GM21526 (cell line): ENCODE measurements at regions not wholly inside any gene's neighbourhood (a gene's known extent, or its start where the extent isn't known, plus 50 kb on each side); places are given as distances from the start of the nearest gene placed in this dataset.

Source experiments
- ATAC-seq: cut with Tn5 transposase; IDR thresholded peaks from one replicate; pipeline ENCODE4 v1.9.1; 2021; ENCODE audit warnings: moderate library complexity; ENCODE audit not compliant: unreplicated experiment, low FRiP score

DNA sequence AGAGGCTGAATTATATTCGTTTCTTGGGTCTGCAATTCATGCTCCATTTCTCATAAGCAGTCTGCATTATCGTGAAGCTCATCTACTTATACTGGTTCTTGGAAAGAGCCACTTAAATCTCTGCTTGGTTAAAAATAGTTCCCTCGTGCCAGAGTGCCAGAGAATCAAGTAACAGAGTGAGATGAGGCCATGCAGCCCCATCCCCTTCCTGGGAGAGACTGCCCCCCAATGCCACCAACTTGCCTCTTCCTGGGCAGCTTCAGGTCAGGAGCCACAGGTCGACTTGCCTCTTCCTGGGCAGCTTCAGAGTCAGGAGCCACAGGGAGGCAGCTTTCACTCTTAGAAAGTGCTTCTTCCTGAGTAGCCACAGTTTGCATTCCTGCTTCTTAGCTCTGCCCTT, 223.9 kb upstream of the ZBED5 start:
- ATAC-seq, result no peak

- ATAC-seq, result no peak
Measured at GRCh38 chr11:11081288-11081687, 223.4 kb upstream of the ZBED5 start.

GRCh38 chr11:11078344-11079086, 220.7 kb upstream of the ZBED5 start:
- ATAC-seq, result no peak

DNA sequence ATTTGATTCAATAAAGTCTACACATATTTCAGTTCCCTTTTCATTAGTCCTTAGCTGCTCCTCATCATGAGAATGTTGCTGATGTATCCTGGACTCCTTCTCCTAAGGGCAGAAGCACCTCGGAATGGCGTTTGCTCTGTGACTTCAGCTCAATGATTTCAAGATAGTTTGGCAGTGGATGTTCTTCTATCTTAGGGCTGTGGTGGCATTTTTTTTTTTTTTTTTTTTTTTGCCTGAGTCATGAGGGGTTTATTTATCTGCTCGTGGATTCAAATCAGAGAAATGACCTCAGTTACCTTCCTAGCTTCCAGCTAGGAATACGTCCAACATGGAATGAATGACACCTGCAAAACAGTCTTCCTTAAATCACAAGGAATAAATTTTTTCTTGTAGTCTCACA, 220.0 kb upstream of the ZBED5 start:
- ATAC-seq, result no peak

DNA sequence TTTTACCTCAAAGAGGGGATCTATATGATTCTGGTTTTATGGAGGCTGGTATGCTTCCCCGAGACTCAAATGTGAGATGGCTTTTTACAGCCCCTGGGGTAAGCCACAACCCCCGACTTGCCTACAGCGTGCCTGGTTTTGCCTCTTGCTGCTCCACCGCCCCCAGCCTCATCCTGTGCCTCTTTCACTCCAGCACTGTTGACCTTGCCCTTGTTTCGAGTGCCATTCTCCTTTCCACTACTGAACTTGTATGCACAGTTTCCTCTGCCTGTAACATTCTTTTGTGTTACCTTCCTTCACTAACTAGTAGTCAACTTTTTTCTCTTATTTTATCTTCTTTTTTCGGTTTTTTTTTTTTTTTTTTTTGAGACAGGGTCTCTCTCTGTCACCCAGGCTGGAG, 219.0 kb upstream of the ZBED5 start:
- no peak for ATAC-seq

DNA sequence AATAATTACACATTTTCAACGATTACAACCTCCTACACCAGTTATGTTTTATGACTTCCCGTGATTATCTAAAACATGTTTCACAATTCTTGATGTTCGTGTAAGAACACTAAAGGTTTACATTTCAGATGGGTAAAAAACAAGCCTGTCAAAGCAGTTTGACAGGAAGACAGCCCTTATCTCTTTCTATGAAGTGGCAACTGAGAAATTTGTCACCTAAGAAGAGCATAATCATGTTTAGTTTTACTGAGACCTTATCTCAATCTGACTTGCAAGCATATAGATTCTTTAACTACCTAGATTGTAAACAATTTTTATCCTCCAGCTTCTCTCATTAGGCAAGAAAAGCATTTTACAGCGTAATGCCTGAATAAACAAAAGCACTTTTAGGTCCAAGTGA, 218.4 kb upstream of the ZBED5 start:
- ATAC-seq, result no peak

- ATAC-seq, result no peak
Measured at GRCh38 chr11:11075515-11076171, 217.8 kb upstream of the ZBED5 start.

DNA sequence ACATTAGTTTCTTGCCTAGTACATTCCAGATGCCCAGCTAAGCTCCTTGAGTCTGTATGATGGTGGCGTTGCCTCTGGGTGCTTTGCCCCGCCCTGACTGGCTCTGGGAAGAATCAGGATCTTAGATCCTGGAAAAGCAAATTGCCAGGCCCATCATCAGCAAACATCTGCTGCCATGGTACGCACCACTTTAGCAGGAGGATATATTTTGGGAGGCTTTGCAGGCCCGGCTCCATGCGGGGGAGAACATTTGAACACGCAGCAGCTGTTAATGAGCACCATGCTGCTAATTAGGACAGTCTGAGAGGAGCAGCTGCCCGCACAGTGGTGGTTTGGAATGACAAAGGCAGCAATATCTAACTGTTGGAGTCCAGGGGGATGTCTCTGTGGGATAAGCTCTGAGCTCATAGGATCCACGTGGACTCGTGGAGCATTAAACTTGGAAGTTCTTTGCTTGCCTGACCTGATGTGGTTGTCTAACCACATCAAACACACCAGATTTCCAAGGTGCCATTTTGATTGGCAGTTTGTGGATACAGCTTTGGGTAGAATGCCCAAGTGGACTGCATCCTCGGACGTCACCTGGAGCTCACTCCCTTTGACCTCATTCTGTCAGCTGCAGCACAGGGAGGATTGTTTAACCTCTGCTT, 217.0 kb upstream of the ZBED5 start:
- no peak for ATAC-seq

DNA sequence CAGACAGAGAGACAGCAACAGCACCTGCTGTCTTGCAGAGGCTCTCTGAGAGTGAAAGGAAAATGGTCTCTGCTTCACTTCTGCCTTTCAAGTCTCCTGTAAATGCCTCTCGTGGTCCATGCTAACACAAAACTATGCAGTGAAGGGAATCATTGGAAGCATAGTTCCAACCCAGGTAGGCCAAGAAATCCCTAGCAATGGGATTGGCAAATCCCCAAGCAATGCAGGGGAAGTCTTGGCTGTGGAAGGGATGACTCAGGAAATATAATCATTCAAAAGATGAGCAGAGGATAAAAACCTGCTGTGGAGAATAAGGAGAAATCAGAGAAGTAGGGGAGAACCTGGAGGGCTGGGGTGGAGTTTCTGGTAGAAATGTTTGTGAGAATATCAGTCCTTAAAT, 216.1 kb upstream of the ZBED5 start:
- no peak for ATAC-seq

- ATAC-seq, result no peak
Measured at GRCh38 chr11:11072067-11072466, 214.2 kb upstream of the ZBED5 start.

DNA sequence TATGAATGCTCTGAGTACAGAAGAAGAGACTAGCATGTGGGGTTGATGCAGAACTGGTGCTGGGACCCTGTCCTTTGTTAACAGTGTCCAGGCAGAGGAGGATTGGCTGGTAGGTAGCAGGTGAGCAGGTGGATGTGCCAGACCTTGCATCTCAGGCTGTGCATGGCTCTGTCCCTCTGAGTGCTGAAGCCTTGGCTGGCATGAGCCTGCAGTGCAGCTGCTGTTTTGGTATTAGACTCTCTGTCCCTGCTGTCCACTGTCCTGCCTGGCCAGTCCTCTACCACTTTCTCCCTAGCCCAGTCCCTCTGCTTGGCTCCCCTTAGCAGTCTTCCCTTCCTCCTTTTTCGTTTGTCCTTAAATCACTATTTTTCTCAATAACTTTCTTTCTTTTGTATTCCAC, 213.6 kb upstream of the ZBED5 start:
- no peak for ATAC-seq

DNA sequence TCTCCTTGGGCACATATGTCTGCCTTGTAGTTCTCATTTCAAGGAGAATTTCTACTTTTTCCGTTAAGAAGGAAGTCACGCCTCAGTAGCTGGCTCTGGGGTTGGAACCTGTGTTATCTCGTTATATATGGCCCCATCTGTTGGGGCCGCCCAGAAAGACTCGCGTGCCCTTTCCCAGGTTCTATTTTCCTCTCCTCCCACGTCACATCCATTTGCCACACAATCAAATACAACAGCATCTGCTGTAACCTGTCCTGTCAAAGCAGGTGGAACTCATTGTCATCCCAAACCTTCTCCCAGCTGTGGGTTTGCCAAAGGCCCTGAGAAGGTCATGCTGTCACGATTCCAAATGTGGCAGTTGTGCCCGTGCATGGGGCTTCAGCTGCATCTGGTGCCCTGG, 213.1 kb upstream of the ZBED5 start:
- no peak for ATAC-seq

GRCh38 chr11:11069841-11070835, 212.3 kb upstream of the ZBED5 start:
- ATAC-seq, result no peak

DNA sequence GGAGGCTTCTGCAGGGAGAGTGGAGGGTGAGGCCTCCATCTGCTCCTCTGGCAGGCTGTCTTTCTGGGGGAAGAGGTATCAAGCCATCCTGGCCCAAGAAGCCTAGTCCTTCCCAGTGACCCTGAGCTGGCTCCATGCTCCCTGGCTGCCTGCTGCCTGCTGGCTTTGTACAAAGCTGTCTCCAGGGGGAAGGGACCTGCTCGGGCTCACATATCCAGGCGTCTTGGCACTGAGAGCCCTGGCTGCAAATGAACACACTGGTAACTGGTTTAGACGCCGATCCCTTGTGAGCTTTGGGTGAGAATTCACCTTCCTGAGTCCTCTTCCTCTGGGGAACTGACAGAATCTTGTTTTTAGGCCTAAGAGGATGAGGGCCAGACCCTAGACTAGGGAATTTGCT, 210.3 kb upstream of the ZBED5 start:
- ATAC-seq, result no peak

- ATAC-seq, result no peak
Measured at GRCh38 chr11:11065396-11065795, 207.5 kb upstream of the ZBED5 start.

DNA sequence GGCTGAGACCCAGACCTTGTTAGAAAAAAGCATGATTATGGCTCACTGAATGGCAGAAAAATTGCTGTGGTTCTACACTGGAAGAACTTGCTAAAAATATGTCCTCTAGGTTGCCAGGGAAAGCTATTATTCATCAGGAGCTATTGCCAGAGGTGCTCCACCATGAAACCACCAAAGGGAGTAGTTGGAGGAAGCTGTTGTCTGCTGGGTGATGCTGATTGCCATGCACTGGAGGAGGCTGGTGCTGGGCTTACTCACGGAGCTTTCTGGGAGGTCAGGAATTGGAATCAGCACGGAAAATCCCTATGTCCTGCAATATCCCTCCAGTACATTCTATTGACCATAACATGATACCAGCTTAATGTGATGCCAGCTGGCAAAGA, 199.6 kb upstream of the ZBED5 start:
- no peak for ATAC-seq

DNA sequence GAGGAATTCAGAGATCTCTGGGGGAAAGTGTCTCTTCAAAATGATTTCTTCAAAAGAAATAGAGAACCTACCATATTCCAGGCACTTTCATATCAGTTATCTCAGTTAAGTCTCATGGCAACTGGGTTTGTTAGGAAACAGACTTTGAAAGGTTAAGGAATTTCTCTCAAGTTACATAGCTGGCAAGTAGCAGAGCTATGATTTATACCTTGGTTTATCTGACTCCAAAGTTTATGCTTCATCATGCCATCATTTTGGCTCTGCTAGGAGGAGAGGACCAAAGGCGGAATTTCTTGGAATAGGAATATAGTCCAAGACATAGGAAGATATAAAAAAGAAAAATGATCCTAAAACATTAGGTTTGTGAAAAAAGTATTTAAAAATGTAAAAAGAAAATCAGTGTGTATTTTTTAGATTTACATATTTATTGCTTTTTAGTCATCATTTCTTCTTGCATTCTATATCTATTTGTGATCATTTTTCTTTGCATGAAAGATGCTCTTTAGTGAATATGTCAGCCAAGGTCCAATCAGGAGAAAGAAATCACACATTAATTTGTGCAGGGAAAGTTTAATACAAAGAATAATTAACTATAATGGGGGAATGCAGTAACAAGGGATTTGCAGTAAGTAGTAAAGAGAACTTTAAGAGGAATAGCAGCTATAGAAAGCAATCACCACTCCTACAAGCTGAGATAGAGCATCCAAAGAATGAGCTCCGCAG, 199.1 kb upstream of the ZBED5 start:
- no peak for ATAC-seq

DNA sequence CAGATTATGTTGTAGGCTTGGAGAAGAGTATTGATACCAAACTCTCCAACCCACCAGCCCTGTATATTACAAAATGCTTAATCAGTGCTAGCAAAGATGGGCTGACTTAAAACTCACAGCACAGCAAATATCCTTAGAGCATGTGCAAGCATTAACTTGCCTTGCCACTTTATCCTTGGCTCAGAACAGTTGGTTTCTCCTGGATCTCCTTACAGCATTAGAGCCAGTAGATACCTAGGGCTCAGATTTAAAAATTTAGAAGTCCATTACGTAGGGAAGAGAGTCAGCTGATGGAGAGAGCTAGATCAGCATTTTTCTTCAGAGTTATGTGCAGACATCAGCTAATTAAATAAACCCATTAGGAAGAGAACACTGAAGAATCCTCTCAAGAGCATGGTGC, 198.5 kb upstream of the ZBED5 start:
- ATAC-seq, result no peak

DNA sequence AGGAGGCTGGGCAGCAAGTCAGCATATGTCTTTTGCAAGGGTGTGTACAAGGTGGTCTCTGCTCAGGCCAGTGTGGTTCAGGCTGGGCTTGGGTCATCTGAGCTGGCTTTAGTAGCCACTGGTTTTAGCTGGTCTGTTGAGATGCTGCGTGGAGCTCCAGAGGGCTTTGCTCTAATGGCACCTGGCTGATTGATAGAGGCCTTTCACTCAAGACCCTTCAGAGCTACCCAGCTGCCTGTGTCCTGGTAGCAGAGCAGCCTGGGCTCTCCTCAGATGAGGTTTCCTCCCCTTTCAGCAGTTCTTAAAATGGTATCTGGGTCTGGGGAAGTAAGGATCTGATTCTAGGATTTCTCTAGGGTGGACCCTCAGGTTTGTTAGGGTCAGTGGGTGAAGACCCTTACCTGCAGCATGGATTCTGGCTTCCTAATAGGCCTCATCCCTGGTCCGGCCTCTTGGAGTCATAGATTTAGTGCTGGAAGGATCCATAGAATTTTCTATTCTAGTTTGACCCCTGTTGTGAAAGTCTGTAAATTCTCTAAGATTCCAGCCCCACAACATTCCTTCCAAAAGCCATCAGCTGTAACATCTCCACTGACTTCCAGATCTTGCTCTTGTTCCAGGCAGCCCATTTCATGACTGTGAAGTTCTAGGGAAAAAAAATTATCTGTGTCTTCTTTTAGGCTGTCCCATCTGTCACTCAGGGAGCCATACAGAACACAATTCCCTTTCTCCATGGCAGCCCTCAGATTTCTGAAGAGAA, 190.2 kb upstream of the ZBED5 start:
- ATAC-seq, result no peak
